ENCODE measurements at regions not wholly inside any gene's neighbourhood (a gene's known extent, or its start where the extent isn't known, plus 50 kb on each side); places are given as distances from the start of the nearest gene placed in this dataset.

DNA sequence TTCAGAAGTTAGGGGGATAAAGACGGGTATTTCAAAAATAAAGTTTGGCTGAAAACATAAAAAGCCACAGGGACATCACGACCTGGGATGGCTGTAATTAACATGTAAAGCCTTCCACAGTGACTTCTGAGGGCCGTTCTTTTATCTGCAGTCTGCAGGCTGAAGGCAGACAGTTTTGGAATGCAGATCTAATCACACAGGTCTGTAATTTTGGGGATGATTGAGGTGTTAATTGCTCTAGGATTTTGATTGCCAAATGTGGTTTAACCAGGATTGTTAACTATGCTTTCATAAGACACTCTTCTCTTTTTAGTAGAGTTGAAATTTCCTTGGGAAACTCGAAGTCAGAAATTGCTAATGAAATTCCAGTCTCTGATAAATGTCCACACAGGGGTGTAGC is 355.5 kb downstream of the ATP23 start:
- TF ChIP-seq, protein P1, sequence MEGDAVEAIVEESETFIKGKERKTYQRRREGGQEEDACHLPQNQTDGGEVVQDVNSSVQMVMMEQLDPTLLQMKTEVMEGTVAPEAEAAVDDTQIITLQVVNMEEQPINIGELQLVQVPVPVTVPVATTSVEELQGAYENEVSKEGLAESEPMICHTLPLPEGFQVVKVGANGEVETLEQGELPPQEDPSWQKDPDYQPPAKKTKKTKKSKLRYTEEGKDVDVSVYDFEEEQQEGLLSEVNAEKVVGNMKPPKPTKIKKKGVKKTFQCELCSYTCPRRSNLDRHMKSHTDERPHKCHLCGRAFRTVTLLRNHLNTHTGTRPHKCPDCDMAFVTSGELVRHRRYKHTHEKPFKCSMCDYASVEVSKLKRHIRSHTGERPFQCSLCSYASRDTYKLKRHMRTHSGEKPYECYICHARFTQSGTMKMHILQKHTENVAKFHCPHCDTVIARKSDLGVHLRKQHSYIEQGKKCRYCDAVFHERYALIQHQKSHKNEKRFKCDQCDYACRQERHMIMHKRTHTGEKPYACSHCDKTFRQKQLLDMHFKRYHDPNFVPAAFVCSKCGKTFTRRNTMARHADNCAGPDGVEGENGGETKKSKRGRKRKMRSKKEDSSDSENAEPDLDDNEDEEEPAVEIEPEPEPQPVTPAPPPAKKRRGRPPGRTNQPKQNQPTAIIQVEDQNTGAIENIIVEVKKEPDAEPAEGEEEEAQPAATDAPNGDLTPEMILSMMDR (IDR thresholded peaks at IDR 0.05) = no peak
- Histone ChIP-seq H3K4me3 (no peak overlapping the region), H3K36me3 (no peaks in the 10 kb centered on the region), H3K4me1 (ENCODE audit: control insufficient read depth in 1 of 2, low read depth in 2 of 2) (no peaks in the 10 kb centered on the region), H3K27ac (no peak overlapping the region), H3K9me3 (no peaks in the 10 kb centered on the region), H3K27me3 (replicated peaks; ENCODE audit: insufficient read depth) (no peaks in the 10 kb centered on the region)
- DNase-seq (ENCODE audit: low spot score) (no peak), ATAC-seq (ENCODE audit: insufficient number of reproducible peaks, low FRiP score, low read depth) (no peak)

GRCh38 chr12:58298803-58299202 is 357.4 kb downstream of the ATP23 start:
- ATAC-seq (ENCODE audit: insufficient number of reproducible peaks, low FRiP score, low read depth) (no peak), DNase-seq (ENCODE audit: low spot score) (no peak)
- no peaks in the 10 kb centered on the region for H3K9me3 ChIP-seq
- H3K36me3 ChIP-seq = no peaks in the 10 kb centered on the region
- TF ChIP-seq, protein P1 (IDR thresholded peaks at IDR 0.05) = no peak
- H3K27me3 ChIP-seq (replicated peaks; ENCODE audit: insufficient read depth) = no peaks in the 10 kb centered on the region
- H3K4me3 ChIP-seq = no peak overlapping the region
- H3K4me1 ChIP-seq (ENCODE audit: control insufficient read depth in 1 of 2, low read depth in 2 of 2) = no peaks in the 10 kb centered on the region
- H3K27ac ChIP-seq = no peak overlapping the region

GRCh38 chr12:58299371-58299770 is 358.0 kb downstream of the ATP23 start:
- Histone ChIP-seq H3K4me1 (ENCODE audit: control insufficient read depth in 1 of 2, low read depth in 2 of 2) (no peaks in the 10 kb centered on the region), H3K27me3 (replicated peaks; ENCODE audit: insufficient read depth) (no peaks in the 10 kb centered on the region), H3K9me3 (no peaks in the 10 kb centered on the region), H3K36me3 (no peaks in the 10 kb centered on the region), H3K27ac (no peak overlapping the region), H3K4me3 (no peak overlapping the region)
- no peak for DNase-seq (ENCODE audit: low spot score)
- TF ChIP-seq, protein P1 (IDR thresholded peaks at IDR 0.05) = no peak
- ATAC-seq (ENCODE audit: insufficient number of reproducible peaks, low FRiP score, low read depth) = no peak

- H3K9me3 ChIP-seq = no peaks in the 10 kb centered on the region
- H3K27ac ChIP-seq = no peak overlapping the region
- TF ChIP-seq, protein P1 (IDR thresholded peaks at IDR 0.05) = no peak
- H3K27me3 ChIP-seq (replicated peaks; ENCODE audit: insufficient read depth) = no peaks in the 10 kb centered on the region
- H3K36me3 ChIP-seq = no peaks in the 10 kb centered on the region
- H3K4me3 ChIP-seq = no peak overlapping the region
- ATAC-seq (ENCODE audit: insufficient number of reproducible peaks, low FRiP score, low read depth) (no peak), DNase-seq (ENCODE audit: low spot score) (no peak)
- H3K4me1 ChIP-seq (ENCODE audit: control insufficient read depth in 1 of 2, low read depth in 2 of 2) = no peaks in the 10 kb centered on the region
Observed at GRCh38 chr12:58301038-58301729, 359.8 kb downstream of the ATP23 start.

DNA sequence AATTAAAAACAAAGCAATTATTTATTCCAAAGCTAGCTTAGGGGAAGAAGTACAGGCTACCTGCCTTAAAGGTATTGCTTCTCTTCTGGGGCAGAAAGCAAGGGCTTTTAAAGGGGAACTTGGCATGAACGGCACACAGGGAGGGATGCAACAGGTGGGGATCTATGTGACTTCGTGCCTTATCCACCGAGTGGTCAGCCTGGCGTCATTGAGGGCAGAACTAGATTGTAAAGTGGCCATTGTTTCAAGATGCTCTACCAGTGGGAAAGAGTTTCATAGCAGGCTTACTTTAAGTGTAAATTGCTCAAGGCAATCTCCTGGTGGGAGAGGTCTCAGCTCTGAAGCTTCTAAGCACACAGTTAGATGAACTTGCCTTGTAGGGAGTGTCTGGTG is 360.4 kb downstream of the ATP23 start:
- Histone ChIP-seq H3K4me3 (no peak overlapping the region), H3K4me1 (ENCODE audit: control insufficient read depth in 1 of 2, low read depth in 2 of 2) (no peaks in the 10 kb centered on the region), H3K27ac (no peak overlapping the region), H3K27me3 (replicated peaks; ENCODE audit: insufficient read depth) (no peaks in the 10 kb centered on the region), H3K9me3 (no peaks in the 10 kb centered on the region), H3K36me3 (no peaks in the 10 kb centered on the region)
- no peak for ATAC-seq (ENCODE audit: insufficient number of reproducible peaks, low FRiP score, low read depth)
- no peak for DNase-seq (ENCODE audit: low spot score)
- TF ChIP-seq, protein P1 (IDR thresholded peaks at IDR 0.05) = no peak

All from thoracic aorta (tissue), 2 donors.